ENCODE measurements at regions not wholly inside any gene's neighbourhood (a gene's known extent, or its start where the extent isn't known, plus 50 kb on each side); places are given as distances from the start of the nearest gene placed in this dataset.

GRCh38 chr1:18535391-18536210 is 54.9 kb downstream of the KLHDC7A start:
- TF ChIP-seq, protein P1, sequence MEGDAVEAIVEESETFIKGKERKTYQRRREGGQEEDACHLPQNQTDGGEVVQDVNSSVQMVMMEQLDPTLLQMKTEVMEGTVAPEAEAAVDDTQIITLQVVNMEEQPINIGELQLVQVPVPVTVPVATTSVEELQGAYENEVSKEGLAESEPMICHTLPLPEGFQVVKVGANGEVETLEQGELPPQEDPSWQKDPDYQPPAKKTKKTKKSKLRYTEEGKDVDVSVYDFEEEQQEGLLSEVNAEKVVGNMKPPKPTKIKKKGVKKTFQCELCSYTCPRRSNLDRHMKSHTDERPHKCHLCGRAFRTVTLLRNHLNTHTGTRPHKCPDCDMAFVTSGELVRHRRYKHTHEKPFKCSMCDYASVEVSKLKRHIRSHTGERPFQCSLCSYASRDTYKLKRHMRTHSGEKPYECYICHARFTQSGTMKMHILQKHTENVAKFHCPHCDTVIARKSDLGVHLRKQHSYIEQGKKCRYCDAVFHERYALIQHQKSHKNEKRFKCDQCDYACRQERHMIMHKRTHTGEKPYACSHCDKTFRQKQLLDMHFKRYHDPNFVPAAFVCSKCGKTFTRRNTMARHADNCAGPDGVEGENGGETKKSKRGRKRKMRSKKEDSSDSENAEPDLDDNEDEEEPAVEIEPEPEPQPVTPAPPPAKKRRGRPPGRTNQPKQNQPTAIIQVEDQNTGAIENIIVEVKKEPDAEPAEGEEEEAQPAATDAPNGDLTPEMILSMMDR (IDR thresholded peaks at IDR 0.05), result no peak

- TF ChIP-seq, protein P1 (IDR thresholded peaks at IDR 0.05), result no peak
Measured at GRCh38 chr1:18536356-18536755, 55.6 kb downstream of the KLHDC7A start.

DNA sequence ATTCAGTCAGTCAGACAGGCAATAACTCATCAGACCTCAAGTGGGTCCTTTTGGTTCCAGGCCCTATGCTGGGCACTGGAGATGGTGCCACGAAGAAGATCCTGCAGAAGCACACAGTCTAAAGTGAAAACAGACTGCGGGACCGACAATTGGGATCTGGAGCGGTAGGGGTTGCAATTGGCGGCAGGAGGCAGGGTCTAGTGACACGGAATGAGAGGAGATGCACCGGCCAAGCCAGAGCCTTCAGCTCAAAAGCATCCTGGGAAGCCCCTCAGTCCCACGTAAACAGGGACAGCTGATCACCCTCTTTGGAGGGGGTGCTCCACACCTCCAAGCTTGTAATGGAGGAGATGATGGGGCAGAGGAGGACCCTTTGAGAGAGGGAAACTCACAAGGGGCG is 56.2 kb downstream of the KLHDC7A start:
- TF ChIP-seq, protein P1 (IDR thresholded peaks at IDR 0.05), result no peak

DNA sequence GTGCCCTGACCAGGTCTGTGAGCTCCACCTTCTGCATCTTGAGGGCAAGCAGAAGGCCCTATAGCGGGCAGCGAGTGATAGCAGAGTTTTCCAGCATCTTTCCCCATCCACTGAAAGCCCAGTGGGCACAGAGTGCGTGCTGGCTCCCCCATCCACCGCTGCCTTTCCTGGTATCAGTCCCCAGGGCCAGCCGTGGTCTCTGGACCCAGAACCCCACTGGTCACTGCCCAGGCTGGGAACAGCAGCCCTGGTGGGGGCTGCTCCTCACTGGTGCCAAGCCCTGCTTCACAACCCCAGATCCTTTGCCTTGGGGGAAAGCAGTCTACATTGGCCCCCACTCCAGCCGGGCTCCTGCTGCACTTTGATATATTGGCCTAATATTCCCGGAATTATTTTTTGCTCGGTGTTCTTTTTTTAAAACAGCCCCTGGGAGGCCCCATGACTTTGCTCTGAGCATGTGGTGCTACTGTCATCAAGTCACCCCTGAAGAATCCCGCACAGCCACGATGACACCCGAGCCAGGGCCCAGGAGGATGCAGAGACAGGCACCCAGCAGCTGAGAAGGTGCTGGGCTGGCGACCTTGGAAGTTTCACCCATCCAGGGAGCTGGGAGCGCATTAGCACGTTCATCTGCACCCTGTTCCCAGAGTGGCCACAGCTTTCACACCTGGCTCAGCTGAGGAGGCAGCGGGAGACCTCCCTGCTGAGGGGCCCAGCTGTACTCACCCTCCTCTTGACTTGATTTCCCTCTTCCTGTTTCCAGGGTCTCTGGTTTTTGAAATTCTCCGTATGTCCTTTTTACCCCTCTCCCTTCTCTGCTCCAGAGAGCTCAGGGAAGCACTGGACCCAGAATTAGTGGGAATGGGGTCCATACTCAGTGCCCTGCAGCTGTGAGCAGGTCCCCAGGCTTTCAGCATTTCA is 56.9 kb downstream of the KLHDC7A start:
- TF ChIP-seq, protein P1 (IDR thresholded peaks at IDR 0.05), result no peak

- TF ChIP-seq, protein P1 (IDR thresholded peaks at IDR 0.05), result no peak
Measured at GRCh38 chr1:18539171-18539570, 58.4 kb downstream of the KLHDC7A start.

DNA sequence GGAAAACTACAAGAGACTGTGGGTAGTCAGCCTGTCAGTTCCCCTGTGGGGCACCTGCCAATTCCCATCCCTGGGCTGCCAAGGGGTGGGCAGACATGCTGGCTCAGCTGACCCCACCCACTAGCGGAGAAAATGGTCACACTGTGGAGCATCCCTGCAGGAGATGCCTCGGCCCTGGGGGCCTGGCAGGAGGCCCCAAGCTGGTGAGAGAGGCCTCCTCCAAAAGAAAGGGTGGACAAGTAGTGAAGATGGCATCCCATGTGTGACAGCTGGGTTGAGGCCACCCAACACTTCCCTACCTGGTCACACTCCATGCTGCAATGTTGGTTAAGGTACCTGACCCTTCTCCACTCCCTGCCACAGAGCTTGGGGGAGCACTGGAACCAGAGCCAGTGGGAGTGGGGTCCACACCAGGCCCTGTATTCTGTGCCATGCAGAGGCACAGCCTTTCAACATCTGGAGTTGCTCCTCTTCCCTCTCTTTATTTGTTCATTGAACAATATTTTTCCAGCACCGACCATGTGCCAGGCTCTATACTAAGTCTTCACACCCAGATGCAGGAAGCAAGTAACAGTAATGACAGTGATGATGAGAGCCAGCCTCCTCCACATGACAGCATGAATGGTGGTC is 59.5 kb downstream of the KLHDC7A start:
- TF ChIP-seq, protein P1 (IDR thresholded peaks at IDR 0.05), result no peak

DNA sequence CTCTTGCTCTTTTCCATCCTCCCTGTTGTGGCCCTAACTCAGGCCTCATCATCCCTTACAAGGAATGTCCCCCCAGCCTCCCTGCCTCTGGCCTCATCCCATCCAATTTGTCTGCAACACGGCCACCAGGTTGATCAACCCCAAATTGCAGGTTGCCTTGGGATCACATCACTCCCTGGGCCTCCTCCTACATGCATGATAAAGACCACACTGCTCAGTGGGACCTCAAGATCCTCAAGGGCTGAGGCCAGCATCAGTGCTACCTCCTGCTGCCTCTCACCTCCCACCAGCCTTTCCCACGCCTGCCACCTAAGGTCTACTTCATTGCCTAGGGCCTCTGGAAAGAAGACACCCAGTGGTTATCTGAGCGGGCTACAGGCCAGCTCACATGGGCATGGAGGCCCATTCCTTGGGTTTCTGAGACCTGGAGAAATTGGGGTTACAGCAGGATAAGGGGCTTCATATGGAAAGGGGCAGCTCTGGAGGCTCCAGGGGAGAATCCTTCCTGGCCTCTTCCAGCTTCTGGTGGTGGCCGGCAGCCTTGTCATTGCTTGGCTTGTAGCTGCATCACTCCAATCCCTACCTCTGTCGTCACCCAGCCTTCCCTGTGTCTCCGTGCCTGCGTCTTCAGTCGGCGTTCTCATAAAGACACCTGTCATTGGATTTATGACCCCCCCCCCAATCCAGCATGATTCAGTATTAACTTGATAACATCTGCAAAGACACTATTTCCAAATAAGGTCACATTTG is 60.5 kb downstream of the KLHDC7A start:
- TF ChIP-seq, protein P1 (IDR thresholded peaks at IDR 0.05), result no peak

All from LNCAP (cell line).